Activated naive CD4-positive, alpha-beta T cell treated with Interleukin-2 at 50 U/mL for 16 hours (primary cell): ENCODE measurements at regions not wholly inside any gene's neighbourhood (a gene's known extent, or its start where the extent isn't known, plus 50 kb on each side); places are given as distances from the start of the nearest gene placed in this dataset.

Source experiments
- DNase-seq: peaks from one replicate; pipeline ENCODE4 v3.0.0-alpha.2; 2020

DNA sequence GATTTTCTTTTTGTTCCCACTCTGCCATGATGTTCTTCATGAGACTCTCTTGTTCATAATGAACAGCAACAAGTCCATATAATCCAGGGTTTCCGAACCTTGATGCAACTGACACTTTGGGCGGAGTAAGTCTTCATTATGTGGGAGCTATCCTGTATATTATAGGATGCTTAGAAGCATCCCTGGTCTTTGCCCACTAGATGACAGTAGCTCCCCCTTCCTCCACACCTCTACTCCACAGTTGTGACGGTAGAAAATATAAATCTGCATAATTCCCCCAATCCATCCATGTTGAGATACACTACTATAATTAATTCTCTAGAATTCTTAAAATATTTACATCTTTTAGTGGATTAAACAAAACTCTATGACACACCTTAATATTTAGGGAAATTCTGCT is 482.2 kb upstream of the CELF4 start:
- DNase-seq, result no peak

GRCh38 chr18:38046651-38047050 is 481.1 kb upstream of the CELF4 start:
- no peak for DNase-seq

DNA sequence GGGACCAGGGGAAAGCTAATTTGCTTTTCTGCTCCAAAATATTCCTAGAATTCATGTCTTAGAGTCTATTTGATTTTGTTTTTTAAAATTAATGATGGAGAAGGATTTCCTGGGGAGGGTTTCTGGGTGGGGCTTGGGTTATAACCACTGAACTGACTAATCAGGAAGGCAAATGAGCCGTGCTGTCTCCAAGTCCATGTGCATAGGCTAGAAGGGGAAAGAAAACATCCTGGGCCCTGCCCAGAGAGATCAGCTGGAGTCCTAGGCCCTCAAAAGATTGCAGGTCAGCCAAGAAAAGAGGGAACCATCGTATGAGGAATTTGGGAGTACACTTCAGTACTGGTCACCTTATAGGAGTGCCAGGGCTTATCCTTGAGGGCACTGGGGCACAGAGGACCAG is 480.2 kb upstream of the CELF4 start:
- DNase-seq, result no peak

DNA sequence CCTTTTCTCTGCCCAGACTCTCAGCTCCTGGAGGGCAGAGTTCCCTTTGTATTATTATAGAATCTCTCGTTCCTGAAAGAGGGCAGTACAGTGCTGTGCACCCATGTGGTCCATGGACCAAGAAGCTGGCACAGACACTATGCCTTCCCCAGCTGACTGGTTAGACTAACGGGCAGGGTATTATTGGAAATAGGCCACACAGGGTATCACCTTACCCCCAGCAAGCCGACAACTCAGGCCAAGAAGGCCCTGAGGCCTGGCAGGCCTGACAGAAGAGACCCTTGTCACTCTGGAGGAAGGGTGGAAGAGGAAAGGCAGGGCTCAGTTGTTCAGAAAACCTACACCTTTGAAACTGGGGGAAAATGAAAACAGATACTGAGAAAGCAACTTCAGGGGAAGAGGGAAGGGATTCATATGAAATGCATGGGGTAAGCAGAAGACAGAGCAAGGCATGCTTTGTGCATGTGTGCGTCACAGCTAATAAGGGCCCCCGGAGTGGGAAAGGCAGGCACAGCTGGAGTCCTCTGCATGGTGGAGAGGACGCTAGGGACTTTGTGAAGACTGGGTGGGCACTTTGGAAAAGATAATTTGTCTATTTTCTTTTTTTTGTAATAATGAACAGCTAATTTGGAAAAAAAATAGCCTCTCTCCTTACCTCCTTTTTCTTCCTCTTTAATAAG is 476.8 kb upstream of the CELF4 start:
- no peak for DNase-seq

DNA sequence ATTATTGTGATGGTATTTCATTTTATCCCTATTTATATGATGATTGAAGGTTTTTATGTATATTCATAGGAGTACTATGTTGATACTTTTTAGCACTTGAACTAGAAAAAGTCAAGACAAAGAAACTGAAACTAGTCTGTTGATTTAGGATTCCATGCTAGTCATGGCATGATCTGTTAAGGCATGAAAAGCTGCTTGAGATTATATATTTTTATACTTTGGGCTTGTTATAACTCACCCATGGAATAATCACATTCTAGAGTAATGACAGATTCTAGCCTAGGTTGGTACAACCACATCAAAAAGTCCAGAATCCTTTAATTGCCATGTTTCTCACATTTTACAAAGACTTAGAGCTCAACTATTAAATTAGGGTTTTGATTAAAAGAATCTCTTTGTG is 472.6 kb upstream of the CELF4 start:
- no peak for DNase-seq

DNA sequence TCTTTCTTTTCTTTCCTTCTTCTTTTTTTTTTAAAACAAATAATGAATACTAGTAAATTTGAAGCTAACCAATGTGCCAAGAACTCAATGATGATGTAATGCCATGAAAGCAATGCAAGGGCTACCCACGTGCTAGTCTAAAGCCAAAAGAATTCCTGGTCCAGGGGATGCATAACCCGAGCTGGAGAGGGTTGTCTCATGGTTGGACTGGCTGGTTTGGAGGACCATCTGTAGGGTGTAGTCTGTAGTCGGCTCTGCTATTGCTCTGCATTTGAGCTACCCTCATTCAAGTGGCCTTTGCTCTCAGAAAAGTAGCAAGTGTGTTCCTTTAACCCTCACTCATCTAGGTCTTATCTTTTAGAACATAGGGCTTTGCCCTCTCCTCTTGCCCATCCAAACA is 469.6 kb upstream of the CELF4 start:
- no peak for DNase-seq

GRCh38 chr18:38033282-38033681 is 467.7 kb upstream of the CELF4 start:
- no peak for DNase-seq

DNA sequence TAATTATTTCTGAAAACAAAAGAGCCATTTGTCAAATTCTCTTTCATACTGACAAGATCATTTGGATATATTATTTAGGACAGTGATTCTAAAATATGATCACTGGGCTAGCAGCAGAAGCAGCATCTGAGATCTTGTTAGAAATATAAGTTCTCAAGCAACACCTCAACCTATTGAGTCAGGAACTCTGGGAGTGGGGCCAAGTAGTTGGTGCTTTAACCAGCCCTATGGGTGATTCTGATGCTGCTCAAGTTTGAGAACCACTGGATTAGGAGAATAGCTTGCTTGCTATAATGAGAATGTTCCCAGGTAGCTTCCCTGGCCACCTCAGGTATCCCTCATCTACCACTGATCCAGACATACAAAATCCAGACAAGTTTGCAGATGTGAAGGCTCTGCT is 466.9 kb upstream of the CELF4 start:
- DNase-seq, result no peak

GRCh38 chr18:38028946-38029345 is 463.3 kb upstream of the CELF4 start:
- DNase-seq, result no peak

- no peak for DNase-seq
Measured at GRCh38 chr18:38025433-38026038, 459.9 kb upstream of the CELF4 start.

- DNase-seq, result no peak
Measured at GRCh38 chr18:38023871-38024270, 458.3 kb upstream of the CELF4 start.

DNA sequence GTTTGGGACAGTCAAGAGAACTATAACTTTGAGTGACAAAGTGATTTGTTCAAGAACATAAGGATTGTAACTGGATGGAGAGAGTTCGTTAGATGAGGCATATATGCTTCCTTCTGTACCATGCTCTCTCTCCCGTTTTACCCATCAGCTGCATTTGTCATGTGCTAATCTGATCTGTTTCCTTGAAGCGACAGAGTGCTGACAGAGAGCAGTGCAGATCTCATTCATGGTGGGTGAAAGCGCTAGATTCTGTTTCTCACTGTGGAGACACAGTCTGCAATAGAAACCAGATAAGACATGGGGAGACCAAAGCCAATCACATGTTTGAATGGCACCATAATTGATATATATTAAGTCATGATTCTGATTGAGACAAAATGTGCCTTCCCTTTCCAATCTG is 456.6 kb upstream of the CELF4 start:
- DNase-seq, result no peak

DNA sequence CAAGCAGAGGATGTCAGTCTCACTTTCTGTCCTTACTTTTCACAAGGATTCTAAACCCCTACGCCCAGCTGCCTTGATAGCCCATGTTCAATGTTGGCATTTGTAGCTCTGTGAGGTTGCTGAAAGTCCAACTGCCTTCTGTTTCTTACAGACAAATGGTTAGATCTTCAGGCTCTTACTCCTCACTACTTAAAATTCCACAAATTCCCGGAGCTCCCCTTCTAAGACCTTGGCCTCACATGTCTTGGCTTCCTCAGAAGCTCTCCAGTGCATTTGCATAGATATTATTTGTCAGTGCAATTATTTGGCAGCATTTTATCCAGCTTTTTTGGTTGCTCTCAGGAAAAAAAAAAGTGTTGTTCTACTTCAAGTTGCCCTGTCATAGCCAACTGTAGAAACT is 453.7 kb upstream of the CELF4 start:
- no peak for DNase-seq

GRCh38 chr18:38010971-38011857 is 445.6 kb upstream of the CELF4 start:
- no peak for DNase-seq

- no peak for DNase-seq
Measured at GRCh38 chr18:38010037-38010436, 444.4 kb upstream of the CELF4 start.

DNA sequence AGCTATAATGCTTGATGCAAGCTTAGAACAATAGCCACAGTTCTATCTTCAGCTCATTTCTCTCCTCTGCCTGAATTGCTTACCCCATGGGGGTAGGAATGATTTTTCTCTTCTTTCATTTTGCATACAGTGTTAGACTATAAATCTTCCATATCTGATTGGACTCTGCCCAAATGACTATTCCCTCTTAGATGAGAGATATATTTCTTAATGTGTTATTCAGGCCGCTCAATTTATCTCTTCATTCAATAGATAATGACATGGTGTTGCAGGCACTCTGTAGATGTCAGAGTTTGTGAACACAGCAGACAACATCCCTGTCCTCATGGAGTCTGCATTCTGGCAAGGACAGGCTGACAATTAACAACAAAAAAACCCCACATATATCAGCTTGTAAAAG is 443.7 kb upstream of the CELF4 start:
- DNase-seq, result no peak

DNA sequence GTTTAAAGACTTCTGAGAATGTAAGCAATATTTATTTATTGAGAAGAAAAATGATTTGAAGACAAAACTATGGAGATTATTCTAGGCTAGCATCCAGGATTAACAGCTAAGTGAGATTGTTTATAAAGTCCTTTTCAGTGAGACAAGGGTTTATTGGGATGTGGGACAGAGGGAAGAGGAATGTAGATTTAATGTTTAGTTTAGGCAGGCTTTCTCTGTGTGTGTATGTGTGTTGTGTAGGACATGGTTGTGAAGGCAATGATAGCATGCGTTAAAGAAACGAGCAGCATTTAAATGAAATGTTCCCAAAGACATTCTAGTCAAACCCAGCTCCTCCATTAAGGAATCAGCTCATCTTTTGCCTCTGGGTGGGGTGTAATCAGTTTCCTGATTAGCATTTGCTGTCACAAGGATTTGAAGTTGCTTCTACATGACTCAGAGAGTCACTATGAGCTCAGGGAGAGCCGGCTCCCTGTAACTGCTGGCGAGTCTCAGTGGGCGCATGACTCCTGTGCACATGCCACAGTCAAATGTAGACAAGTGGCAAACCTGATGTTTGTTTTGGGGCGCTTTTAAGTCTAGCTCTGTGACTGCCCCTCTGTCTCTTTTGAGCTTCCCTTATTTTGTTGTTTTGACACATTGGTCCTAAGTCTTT is 442.2 kb upstream of the CELF4 start:
- DNase-seq, result no peak

- DNase-seq, result no peak
Measured at GRCh38 chr18:38007026-38007425, 441.4 kb upstream of the CELF4 start.

DNA sequence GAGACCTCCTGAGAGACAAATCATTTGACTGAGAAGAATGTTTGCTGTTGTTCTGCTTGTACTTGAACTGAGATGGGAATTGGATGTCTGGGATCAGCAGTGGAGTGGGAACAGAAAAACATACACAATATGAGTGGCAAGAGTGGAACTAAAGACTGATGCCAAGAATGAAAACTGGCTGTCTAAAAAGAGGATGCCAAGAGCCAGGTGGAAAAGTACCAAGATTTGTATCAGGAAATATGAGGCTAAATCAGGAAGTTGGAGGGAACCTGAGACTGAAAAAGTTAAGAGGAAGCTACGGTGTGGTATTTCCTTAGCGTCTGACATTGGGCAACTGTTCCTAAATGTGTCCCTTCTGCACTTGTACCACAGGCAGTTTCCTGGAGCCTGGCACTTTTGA is 440.9 kb upstream of the CELF4 start:
- no peak for DNase-seq

- no peak for DNase-seq
Measured at GRCh38 chr18:37997695-37998094, 432.1 kb upstream of the CELF4 start.

GRCh38 chr18:37987901-37988300 is 422.3 kb upstream of the CELF4 start:
- DNase-seq, result no peak

DNA sequence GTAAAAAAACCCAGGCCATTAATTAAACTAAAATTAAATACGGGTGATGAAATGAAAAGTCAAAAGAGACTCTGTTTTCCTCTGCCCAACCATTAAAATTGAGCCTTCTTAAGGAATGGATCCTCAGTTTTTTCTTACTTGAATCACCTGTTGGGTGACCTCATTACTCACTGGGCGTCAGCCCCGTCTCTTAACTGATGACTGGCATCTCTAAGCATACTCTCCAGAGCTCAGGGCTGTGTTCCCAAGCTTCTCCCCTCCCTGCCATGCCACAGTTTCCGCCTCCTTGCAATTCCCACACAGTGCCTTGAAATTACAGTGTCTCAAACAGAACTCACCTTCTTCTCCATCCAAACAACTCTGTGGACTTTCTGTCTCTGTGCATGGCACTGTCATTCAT is 421.1 kb upstream of the CELF4 start:
- DNase-seq, result no peak

DNA sequence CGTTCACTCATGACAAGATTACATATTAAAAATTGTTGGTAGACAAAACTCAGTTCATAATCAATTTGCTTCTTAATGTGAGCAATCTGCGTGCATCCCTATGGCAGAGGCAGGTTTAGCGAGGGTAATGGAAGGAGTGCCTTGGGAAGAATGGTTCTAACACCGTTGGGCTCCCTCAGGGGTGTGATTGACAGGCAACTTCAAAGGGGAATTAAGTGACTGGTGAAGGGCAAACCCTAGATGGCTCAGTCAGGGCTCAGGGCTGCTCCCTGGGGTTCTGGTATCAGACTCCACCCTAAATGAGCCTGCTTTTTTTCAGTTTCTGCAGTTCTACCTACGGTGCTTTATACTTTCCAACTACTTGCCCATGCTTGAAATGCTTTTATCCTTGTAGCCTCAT is 419.5 kb upstream of the CELF4 start:
- DNase-seq, result no peak

GRCh38 chr18:37980556-37980955 is 415.0 kb upstream of the CELF4 start:
- no peak for DNase-seq
